Mesodermal cell (in vitro differentiated cells): ENCODE measurements at regions not wholly inside any gene's neighbourhood (a gene's known extent, or its start where the extent isn't known, plus 50 kb on each side); places are given as distances from the start of the nearest gene placed in this dataset.
"Not testable (repeated sequence)": the region's sequence is repeated elsewhere in the genome, so short reads cannot be mapped to it uniquely, and the experiment has no call there.

Experiments
- H3K27ac ChIP-seq: 2 replicates; pipeline ENCODE4 v1.7.0; 2013; ENCODE audit warnings: mild to moderate bottlenecking, low read depth, low read length, moderate library complexity; ENCODE audit not compliant: severe bottlenecking
- H3K36me3 ChIP-seq: 2 replicates; pipeline ENCODE4 v1.7.1; 2013; ENCODE audit warnings: mild to moderate bottlenecking, low read length, moderate library complexity; ENCODE audit not compliant: control insufficient read depth, insufficient read depth
- H3K4me1 ChIP-seq: one replicate; pipeline ENCODE4 v1.7.1; 2013; ENCODE audit warnings: mild to moderate bottlenecking, low read length; ENCODE audit not compliant: insufficient read depth, control insufficient read depth, poor library complexity, severe bottlenecking
- H3K4me3 ChIP-seq: 2 replicates; pipeline ENCODE4 v1.7.0; 2013; ENCODE audit warnings: low read length, control low read depth, mild to moderate bottlenecking; ENCODE audit not compliant: insufficient read depth, poor library complexity, severe bottlenecking; ENCODE audit errors: extremely low read depth
- H3K9me3 ChIP-seq: 2 replicates; pipeline ENCODE4 v1.7.1; 2013; ENCODE audit warnings: mild to moderate bottlenecking, low read length, moderate library complexity; ENCODE audit not compliant: control insufficient read depth
- WGBS, 2 experiments: methylation state at CpG; one replicate each; pipeline ENCODE4 v1.1.5; 2013; ENCODE audit warnings: missing lambda C conversion rate in 2 of 2; ENCODE audit not compliant: insufficient coverage in 2 of 2; 5-methylcytosine and 5-hydroxymethylcytosine counted together

DNA sequence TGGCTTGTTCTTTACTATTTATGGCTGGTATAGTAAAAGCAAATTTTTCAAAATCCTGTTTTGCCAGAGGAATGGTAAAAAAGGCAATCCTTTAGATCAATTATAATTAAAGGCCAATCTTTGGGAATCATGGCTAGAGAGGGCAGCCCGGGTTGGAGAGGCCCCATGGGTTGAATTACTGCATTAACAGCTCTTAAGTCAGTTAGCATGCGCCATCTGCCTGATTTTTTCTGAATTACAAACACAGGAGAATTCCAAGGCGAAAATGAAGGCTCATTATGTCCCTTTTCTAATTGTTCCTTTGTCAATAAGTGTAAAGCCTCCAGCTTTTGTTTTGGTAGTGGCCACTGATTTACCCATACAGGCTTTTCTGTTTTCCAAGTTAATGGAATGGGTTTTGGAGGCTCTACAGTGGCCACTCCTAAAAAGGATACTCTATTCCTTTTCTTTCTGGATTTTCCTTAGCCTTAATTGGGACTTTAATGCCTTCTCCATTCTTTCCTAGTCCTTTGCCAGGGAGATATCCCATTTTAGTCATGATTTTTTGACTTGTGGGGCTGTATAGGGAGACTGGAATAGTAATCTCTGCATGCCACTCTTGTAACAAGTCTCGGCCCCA, 114.9 kb upstream of the LARP1 start:
- 10 to 50% methylated on average over 2 to 3 of the region's 4 CpGs for WGBS, 2 experiments
- H3K9me3 ChIP-seq, H3K27ac ChIP-seq, H3K4me3 ChIP-seq, H3K4me1 ChIP-seq, H3K36me3 ChIP-seq: not testable (repeated sequence)

DNA sequence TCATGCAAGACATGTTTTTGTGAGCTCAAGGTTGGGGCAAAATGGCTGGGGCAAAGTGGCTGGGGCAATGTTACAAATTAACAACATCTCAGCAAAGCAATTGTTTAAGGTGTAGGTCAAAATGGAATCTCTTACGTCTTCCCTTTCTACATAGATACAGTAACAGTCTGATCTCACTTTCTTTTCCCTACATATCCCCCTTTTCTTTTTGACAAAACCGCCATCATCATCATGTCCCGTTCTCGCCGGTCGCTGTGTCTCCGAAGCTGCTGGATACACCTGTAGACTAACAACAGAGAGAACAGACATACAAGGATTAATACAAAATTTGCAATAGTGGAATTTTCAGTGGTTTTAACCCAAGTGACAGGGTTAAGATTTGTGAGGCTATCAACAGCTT, 118.4 kb upstream of the LARP1 start:
- H3K9me3 ChIP-seq, H3K4me1 ChIP-seq, H3K4me3 ChIP-seq, H3K36me3 ChIP-seq, H3K27ac ChIP-seq: not testable (repeated sequence)
- 86 to 100% methylated on average over 1 to 2 of the region's 7 CpGs for WGBS, 2 experiments

DNA sequence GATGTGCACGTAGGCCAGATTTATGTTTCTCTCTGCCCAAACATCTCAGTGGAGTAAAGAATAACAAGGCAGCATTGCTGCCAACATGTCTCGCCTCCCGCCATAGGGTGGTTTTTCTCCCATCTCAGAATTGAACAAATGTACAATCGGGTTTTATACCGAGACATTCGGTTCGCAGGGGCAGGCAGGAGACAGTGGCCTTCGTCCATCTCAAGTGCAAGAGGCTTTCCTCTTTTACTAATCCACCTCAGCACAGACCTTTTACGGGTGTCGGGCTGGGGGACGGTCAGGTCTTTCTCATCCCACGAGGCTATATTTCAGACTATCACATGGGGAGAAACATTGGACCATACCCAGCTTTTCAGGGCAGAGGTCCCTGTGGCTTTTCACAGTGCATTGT, 118.9 kb upstream of the LARP1 start:
- not testable (repeated sequence) for H3K36me3 ChIP-seq, H3K4me1 ChIP-seq, H3K27ac ChIP-seq, H3K4me3 ChIP-seq, H3K9me3 ChIP-seq
- 96 to 98% methylated on average over 5 to 8 of the region's 12 CpGs for WGBS, 2 experiments

DNA sequence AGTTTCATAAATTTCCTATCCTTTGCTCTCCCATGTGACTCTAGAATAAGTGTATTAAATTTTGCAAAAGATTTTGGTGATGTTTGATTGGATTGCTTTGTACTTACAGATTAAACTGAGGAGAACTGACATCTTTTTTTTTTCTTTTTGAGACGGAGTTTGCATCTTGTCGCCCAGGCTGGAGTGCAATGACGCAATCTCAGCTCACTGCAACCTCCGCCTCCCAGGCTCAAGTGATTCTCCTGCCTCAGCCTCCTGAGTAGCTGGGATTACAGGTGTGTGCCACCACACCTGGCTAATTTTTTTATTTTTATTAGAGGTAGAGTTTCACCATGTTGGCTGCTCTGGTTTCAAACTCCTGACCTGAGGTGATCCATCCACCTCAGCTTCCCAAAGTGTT, 121.4 kb upstream of the LARP1 start:
- no CpG with 5 or more reads among the region's 4 CpGs for WGBS, 2 experiments

DNA sequence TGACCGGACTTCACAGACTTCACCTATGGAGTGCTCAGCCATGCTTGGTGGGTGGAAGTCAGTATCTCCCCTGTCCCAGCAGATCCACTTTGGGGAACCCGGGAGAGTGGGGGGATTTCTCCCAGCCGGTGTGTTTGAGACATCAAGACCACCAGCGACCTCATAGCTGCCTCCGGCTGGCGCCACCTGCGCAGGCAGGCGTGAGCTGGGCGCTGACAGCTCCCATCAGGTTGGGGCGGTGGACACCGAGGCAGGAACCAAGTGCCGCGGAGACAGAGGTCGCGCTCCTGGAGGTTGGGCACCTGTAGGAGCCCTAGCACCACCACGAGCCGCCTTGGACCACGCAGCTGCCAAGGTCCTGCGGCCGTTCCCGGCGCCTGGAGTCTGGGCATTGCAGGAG, 124.0 kb upstream of the LARP1 start:
- Histone ChIP-seq H3K9me3 (no peaks in the 10 kb centered on the region), H3K27ac (no peak overlapping the region), H3K36me3 (no peaks in the 10 kb centered on the region), H3K4me3 (no peak overlapping the region), H3K4me1 (no peaks in the 10 kb centered on the region)
- 95 to 98% methylated on average over 18 to 19 of the region's 22 CpGs for WGBS, 2 experiments

More for the DNA sequence above, 121.4 kb upstream of the LARP1 start:
- not testable (repeated sequence) for H3K4me3 ChIP-seq, H3K4me1 ChIP-seq, H3K36me3 ChIP-seq, H3K9me3 ChIP-seq, H3K27ac ChIP-seq

DNA sequence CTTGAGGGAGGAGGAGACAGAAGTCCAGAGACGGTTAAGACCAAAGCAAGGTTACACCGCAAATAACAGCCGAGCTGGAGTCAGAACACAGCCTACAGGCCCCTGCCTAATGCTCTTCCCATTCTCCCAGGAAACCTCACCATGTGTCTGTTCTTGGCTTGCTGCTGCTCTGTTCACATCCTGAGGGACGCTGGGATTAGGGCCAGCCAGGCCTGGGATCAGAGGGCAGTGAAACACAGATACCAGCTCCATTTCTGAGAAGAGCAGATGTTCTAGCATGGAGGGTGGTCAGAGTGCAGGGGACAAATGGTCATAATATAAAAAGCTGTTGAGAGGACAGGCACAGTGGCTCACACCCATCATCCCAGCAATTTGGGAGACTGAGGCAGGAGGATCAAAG, 124.8 kb upstream of the LARP1 start:
- Histone ChIP-seq H3K4me1 (no peaks in the 10 kb centered on the region), H3K27ac (peak overlapping the region; percentile 16), H3K36me3 (no peaks in the 10 kb centered on the region), H3K9me3 (no peaks in the 10 kb centered on the region), H3K4me3 (no peak overlapping the region)
- 56 to 80% methylated on average over 2 to 4 of the region's 4 CpGs for WGBS, 2 experiments

DNA sequence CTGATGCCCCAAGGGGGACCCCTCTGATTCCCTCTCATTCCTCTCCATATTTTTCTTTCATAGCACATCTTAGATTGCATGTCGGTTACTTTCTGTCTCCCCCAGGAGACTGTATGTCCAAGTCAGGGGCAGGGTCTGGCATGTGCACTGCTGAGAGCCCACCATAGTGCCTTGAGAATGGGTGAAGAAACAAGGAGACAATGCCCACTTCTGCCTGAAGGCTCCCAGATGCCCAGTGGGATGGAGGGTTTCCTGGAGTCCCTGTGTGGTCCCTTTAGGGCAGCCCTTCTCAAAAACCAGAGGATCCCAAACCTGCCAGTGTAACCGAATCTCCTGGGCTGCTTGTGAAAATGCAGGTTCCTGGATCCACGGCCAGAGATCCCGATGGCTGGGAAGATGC, 126.5 kb upstream of the LARP1 start:
- no peaks in the 10 kb centered on the region for H3K36me3 ChIP-seq

DNA sequence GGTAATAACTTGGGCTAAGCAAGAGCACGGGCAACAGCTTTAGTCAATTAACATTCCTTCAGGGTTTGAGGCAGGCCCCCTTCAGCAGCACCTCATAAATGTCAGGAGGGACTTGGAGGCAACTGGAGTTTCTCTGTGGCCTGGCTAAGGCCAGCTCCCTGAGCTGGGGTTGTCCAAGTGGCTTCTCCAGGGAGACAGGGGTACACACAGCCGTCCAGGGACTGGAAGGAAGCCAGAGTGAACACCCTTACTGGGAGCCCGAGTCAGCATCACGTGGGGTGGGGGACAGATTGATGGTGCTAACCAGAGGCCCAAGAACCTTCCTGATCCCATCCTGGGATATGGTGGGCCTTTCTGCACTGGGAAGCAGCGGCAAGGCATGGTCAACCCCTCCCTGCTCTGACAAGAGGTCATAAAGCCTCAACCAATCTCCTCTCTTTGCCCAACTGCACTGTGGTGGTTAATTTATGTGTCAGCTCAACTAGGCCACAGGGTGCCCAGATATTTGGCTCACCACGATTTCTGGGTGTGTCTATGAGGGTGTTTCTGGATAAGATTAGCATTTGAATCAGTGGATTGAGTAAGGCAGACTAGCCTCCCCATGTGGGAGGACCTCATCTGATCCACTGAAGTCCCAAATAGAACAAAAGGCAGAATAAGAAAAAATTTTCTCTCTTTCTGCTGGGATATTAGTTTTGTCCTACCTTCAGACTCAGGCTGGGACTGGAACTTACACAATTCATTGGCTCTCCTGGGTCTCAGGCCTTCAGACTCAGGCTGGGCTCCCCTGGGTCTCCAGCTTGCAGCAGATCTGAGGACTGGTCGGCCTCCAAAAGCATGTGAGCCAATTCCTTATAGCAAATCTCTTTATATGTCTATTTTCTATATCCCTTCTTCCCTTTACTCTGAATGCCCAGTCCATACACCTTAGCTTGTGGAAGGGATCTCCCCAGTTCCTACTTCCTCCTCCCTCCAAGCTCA, 127.2 kb upstream of the LARP1 start:
- H3K27ac ChIP-seq, result peak overlapping the region; percentile 50
- H3K9me3 ChIP-seq, result no peaks in the 10 kb centered on the region
- H3K4me1 ChIP-seq, result no peaks in the 10 kb centered on the region
- no peaks in the 10 kb centered on the region for H3K36me3 ChIP-seq
- H3K4me3 ChIP-seq, result no peak overlapping the region
- 71 to 75% methylated on average over 5 to 6 of the region's 7 CpGs for WGBS, 2 experiments

More for the DNA sequence above, 126.5 kb upstream of the LARP1 start:
- 83 to 87% methylated on average over 4 of the region's 4 CpGs for WGBS, 2 experiments
- Histone ChIP-seq H3K4me3 (no peak overlapping the region), H3K9me3 (no peaks in the 10 kb centered on the region), H3K4me1 (no peaks in the 10 kb centered on the region), H3K27ac (no peak overlapping the region)

DNA sequence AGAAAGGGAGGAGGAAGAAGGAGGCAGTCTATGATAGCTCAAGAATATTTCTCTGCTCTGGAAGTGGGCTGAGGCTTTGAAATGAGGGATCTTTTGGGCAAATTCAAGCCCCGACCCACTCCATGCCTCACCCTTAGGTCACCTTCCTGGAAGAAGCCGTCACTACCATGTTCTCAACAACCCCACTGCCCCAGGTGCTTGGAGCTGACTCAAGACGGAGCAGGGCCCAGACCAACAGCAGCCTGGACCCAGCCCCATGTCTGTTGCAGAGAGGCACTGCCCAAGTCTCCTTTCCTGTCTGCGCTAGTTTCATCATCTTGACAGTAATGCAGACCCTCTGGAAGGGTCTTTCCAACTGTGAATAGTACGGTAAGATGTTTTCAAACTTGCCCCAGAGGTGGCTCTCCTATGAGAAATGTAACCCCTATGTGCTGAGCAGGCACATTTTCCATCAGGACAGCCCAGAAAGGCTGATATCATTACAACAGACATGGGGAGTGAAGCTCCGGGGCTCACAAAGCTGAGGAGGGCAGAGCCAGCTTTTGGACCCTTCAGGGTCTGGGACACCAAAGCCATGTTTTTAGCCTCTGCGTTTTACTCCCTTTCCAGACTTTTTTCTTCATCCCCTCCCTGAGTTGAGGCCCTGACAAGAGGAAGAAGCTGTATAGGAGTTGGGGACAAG, 128.2 kb upstream of the LARP1 start:
- peak overlapping the region; percentile 3 for H3K27ac ChIP-seq
- H3K9me3 ChIP-seq, result no peaks in the 10 kb centered on the region
- no peaks in the 10 kb centered on the region for H3K4me1 ChIP-seq
- H3K4me3 ChIP-seq, result no peak overlapping the region
- WGBS, 2 experiments, result 91 to 97% methylated on average over 4 to 5 of the region's 7 CpGs
- H3K36me3 ChIP-seq, result no peaks in the 10 kb centered on the region

DNA sequence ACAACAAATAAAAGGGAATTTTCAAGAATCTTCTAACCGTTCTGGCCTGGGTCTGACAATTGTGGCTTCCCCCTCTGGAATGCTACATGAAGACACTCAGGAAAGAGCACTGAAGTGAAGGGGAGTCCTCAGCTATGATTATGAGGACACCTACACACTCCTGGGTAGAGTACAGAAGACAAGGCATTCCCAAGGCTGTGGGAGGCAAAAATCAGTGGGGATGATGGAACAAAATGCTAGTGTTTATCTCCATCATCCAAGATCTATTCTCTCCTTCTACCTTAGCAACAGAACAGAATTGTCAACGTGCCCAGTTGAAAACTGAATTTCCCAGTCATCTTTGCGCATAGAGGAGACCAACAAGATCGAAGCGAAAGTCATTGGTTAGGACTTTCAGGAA, 130.1 kb upstream of the LARP1 start:
- no peaks in the 10 kb centered on the region for H3K9me3 ChIP-seq
- H3K27ac ChIP-seq, result no peak overlapping the region
- 91 to 94% methylated on average over 4 to 5 of the region's 5 CpGs for WGBS, 2 experiments

More for the DNA sequence above, 130.1 kb upstream of the LARP1 start:
- Histone ChIP-seq H3K4me3 (no peak overlapping the region), H3K4me1 (no peaks in the 10 kb centered on the region), H3K36me3 (no peaks in the 10 kb centered on the region)
